ENCODE measurements at regions not wholly inside any gene's neighbourhood (a gene's known extent, or its start where the extent isn't known, plus 50 kb on each side); places are given as distances from the start of the nearest gene placed in this dataset.

DNA sequence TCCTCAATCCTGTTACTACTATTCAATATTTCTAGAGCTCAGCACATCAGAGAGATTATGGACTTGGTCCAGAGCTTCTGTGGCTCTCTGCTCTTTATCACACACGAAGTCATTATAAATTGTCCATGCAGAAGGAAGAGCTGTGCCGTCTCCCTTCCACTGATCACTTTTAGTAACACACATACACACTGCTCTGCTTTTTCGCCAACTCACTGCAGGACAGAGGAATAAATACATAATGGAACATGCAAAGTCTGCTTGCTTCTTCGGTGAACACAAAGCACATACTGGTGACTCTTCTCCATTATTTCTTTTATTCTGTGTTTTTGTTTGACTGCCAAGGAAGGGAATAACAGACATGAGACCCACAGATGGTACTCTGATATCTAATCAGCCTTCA, 1000.0 kb upstream of the TENM4 start:
- TF ChIP-seq RXRA (IDR thresholded peaks at IDR 0.05) (no peak), SP1 (IDR thresholded peaks at IDR 0.05) (no peak), RAD21 (IDR thresholded peaks at IDR 0.05) (no peak), GABPA (IDR thresholded peaks at IDR 0.05 in 1 of 2, conservative IDR thresholded peaks at IDR 0.05 in 1 of 2) (no peak), YY1 (IDR thresholded peaks at IDR 0.05) (no peak), FOXA1 (IDR thresholded peaks at IDR 0.05) (no peak), NR2F2 (IDR thresholded peaks at IDR 0.05) (no peak), TAF1 (conservative IDR thresholded peaks at IDR 0.05) (no peak), FOXA2 (IDR thresholded peaks at IDR 0.05) (no peak), HNF4A (conservative IDR thresholded peaks at IDR 0.05) (no peak), HNF4G (IDR thresholded peaks at IDR 0.05) (no peak), EGR1 (IDR thresholded peaks at IDR 0.05; ENCODE audit: low read depth in 2 of 2) (no peak)
- TF ChIP-seq, protein P1, sequence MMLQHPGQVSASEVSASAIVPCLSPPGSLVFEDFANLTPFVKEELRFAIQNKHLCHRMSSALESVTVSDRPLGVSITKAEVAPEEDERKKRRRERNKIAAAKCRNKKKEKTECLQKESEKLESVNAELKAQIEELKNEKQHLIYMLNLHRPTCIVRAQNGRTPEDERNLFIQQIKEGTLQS (IDR thresholded peaks at IDR 0.05): no peak
- TF ChIP-seq, protein P2, sequence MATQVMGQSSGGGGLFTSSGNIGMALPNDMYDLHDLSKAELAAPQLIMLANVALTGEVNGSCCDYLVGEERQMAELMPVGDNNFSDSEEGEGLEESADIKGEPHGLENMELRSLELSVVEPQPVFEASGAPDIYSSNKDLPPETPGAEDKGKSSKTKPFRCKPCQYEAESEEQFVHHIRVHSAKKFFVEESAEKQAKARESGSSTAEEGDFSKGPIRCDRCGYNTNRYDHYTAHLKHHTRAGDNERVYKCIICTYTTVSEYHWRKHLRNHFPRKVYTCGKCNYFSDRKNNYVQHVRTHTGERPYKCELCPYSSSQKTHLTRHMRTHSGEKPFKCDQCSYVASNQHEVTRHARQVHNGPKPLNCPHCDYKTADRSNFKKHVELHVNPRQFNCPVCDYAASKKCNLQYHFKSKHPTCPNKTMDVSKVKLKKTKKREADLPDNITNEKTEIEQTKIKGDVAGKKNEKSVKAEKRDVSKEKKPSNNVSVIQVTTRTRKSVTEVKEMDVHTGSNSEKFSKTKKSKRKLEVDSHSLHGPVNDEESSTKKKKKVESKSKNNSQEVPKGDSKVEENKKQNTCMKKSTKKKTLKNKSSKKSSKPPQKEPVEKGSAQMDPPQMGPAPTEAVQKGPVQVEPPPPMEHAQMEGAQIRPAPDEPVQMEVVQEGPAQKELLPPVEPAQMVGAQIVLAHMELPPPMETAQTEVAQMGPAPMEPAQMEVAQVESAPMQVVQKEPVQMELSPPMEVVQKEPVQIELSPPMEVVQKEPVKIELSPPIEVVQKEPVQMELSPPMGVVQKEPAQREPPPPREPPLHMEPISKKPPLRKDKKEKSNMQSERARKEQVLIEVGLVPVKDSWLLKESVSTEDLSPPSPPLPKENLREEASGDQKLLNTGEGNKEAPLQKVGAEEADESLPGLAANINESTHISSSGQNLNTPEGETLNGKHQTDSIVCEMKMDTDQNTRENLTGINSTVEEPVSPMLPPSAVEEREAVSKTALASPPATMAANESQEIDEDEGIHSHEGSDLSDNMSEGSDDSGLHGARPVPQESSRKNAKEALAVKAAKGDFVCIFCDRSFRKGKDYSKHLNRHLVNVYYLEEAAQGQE (IDR thresholded peaks at IDR 0.05): no peak
- TF ChIP-seq, protein P3, sequence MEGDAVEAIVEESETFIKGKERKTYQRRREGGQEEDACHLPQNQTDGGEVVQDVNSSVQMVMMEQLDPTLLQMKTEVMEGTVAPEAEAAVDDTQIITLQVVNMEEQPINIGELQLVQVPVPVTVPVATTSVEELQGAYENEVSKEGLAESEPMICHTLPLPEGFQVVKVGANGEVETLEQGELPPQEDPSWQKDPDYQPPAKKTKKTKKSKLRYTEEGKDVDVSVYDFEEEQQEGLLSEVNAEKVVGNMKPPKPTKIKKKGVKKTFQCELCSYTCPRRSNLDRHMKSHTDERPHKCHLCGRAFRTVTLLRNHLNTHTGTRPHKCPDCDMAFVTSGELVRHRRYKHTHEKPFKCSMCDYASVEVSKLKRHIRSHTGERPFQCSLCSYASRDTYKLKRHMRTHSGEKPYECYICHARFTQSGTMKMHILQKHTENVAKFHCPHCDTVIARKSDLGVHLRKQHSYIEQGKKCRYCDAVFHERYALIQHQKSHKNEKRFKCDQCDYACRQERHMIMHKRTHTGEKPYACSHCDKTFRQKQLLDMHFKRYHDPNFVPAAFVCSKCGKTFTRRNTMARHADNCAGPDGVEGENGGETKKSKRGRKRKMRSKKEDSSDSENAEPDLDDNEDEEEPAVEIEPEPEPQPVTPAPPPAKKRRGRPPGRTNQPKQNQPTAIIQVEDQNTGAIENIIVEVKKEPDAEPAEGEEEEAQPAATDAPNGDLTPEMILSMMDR (IDR thresholded peaks at IDR 0.05; ENCODE audit: low read depth, low read length, missing input control): no peak
- TF ChIP-seq, protein P4, sequence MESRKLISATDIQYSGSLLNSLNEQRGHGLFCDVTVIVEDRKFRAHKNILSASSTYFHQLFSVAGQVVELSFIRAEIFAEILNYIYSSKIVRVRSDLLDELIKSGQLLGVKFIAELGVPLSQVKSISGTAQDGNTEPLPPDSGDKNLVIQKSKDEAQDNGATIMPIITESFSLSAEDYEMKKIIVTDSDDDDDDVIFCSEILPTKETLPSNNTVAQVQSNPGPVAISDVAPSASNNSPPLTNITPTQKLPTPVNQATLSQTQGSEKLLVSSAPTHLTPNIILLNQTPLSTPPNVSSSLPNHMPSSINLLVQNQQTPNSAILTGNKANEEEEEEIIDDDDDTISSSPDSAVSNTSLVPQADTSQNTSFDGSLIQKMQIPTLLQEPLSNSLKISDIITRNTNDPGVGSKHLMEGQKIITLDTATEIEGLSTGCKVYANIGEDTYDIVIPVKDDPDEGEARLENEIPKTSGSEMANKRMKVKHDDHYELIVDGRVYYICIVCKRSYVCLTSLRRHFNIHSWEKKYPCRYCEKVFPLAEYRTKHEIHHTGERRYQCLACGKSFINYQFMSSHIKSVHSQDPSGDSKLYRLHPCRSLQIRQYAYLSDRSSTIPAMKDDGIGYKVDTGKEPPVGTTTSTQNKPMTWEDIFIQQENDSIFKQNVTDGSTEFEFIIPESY (IDR thresholded peaks at IDR 0.05): no peak
- TF ChIP-seq, protein P5, sequence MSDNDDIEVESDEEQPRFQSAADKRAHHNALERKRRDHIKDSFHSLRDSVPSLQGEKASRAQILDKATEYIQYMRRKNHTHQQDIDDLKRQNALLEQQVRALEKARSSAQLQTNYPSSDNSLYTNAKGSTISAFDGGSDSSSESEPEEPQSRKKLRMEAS (IDR thresholded peaks at IDR 0.05): no peak
- Histone ChIP-seq H3K36me3 (ENCODE audit: control insufficient read depth in 4 of 4, insufficient read depth in 3 of 4, low read depth in 1 of 4, low read length in 3 of 4) (no peaks in the 10 kb centered on the region), H3K9me3 (ENCODE audit: control insufficient read depth in 4 of 4, low read length in 3 of 4) (no peaks in the 10 kb centered on the region), H3K4me3 (ENCODE audit: low read depth in 1 of 3, low read length in 3 of 3) (no peak overlapping the region), H3K4me1 (ENCODE audit: control insufficient read depth in 4 of 4, insufficient read depth in 4 of 4, low read length in 3 of 4) (no peaks in the 10 kb centered on the region), H3K9ac (ENCODE audit: low read depth in 1 of 2, low read length in 2 of 2) (no peak overlapping the region), H3K27ac (ENCODE audit: low read depth in 1 of 2, low read length in 2 of 2) (no peak overlapping the region), H3K27me3 (ENCODE audit: control insufficient read depth in 4 of 4, insufficient read depth in 4 of 4, low read length in 3 of 4) (no peaks in the 10 kb centered on the region)
- 58% methylated on average over 4 of the region's 4 CpGs for WGBS
- DNase-seq (ENCODE audit: low spot score): no peak

DNA sequence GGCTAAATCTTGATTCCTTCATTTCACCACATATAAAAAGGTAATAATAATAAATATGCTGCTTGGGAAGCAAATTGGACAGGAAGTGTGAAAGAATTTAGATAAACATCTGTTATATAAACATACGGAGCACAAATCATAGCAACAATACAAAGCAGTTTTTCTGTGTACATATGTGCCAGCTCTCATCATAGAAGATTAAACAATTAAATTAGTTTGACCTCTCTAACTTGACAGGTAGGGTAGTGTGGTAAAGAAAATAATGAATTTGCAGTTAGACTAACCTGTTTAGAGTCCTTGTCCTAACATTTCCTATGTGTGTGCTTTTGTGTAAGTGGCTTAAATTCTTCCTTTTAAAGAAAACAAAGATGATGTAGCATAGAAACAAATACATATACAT, 995.7 kb upstream of the TENM4 start:
- H3K27ac ChIP-seq (ENCODE audit: low read depth in 1 of 2, low read length in 2 of 2): no peak overlapping the region
- WGBS: 56% methylated on average over 1 of the region's 1 CpG
- H3K9me3 ChIP-seq (ENCODE audit: control insufficient read depth in 4 of 4, low read length in 3 of 4): no peaks in the 10 kb centered on the region
- H3K4me3 ChIP-seq (ENCODE audit: low read depth in 1 of 3, low read length in 3 of 3): no peak overlapping the region
- no peak overlapping the region for H3K9ac ChIP-seq (ENCODE audit: low read depth in 1 of 2, low read length in 2 of 2)
- H3K27me3 ChIP-seq (ENCODE audit: control insufficient read depth in 4 of 4, insufficient read depth in 4 of 4, low read length in 3 of 4): no peaks in the 10 kb centered on the region
- H3K36me3 ChIP-seq (ENCODE audit: control insufficient read depth in 4 of 4, insufficient read depth in 3 of 4, low read depth in 1 of 4, low read length in 3 of 4): no peaks in the 10 kb centered on the region
- no peak for DNase-seq (ENCODE audit: low spot score)
- no peaks in the 10 kb centered on the region for H3K4me1 ChIP-seq (ENCODE audit: control insufficient read depth in 4 of 4, insufficient read depth in 4 of 4, low read length in 3 of 4)
- TF ChIP-seq, protein P2 (IDR thresholded peaks at IDR 0.05): no peak
- TF ChIP-seq FOXA1 (IDR thresholded peaks at IDR 0.05) (no peak), GABPA (IDR thresholded peaks at IDR 0.05 in 1 of 2, conservative IDR thresholded peaks at IDR 0.05 in 1 of 2) (no peak), JUND (IDR thresholded peaks at IDR 0.05) (no peak), FOXA2 (IDR thresholded peaks at IDR 0.05) (no peak), NR2F2 (IDR thresholded peaks at IDR 0.05) (no peak), RXRA (IDR thresholded peaks at IDR 0.05) (no peak)
- TF ChIP-seq, protein P3 (IDR thresholded peaks at IDR 0.05; ENCODE audit: low read depth, low read length, missing input control): no peak

Measured in liver (tissue), 8 donors.